Endothelial cell of umbilical vein (primary cell): ENCODE measurements at regions not wholly inside any gene's neighbourhood (a gene's known extent, or its start where the extent isn't known, plus 50 kb on each side); places are given as distances from the start of the nearest gene placed in this dataset.

Source experiments
- BruUV-seq: library from RNA; stranded (reverse); fragments of 400-500 nt; replicated peaks from 2 replicates; lab custom pipeline; 2021; lab: Mats Ljungman, UMichigan
- CTCF ChIA-PET: fragments of 300-600, 350-600 bp; sonication (Branson Sonifier 250); formaldehyde crosslinking; loops from one replicate; lab custom pipeline; 2021; ENCODE audit warnings: antibody characterized with exemption, inconsistent platforms; lab: Charles Lee
- POLR2A ChIA-PET: fragments of 300-600, 350-600 bp; sonication (Branson Sonifier 250); formaldehyde crosslinking; loops from one replicate; lab custom pipeline; 2021; ENCODE audit warnings: antibody characterized with exemption, inconsistent platforms; lab: Charles Lee
- DNase-seq: peaks from one replicate; pipeline ENCODE4 v3.0.0-alpha.2; 2011; ENCODE audit warnings: low read depth, low spot score
- FAIRE-seq: peaks from 2 replicates; lab custom pipeline; 2011; peaks lifted over from hg19 to GRCh38; lab: Jason Lieb, UNC
- H2AFZ ChIP-seq: 2 replicates; pipeline ENCODE4 v1.6.0; 2012; ENCODE audit warnings: low read depth, low read length, control low read depth, inconsistent platforms
- H3K27ac ChIP-seq: 2 replicates; pipeline ENCODE4 v1.5.1; 2011; ENCODE audit warnings: low read depth, mild to moderate bottlenecking, control low read depth, low read length, moderate library complexity; ENCODE audit not compliant: insufficient read depth
- H3K27me3 ChIP-seq, 2 experiments: 2 replicates each; pipeline versions ENCODE4 v1.6.0 to v1.6.1; 2011; ENCODE audit warnings: low read length in 2 of 2, mixed read lengths in 1 of 2; ENCODE audit not compliant: control insufficient read depth in 2 of 2, insufficient read depth in 2 of 2
- H3K36me3 ChIP-seq, 2 experiments: 2 replicates in 1 of 2; 3 replicates in 1 of 2; pipeline ENCODE4 v1.5.1; 2011; ENCODE audit warnings: low read length in 2 of 2, mild to moderate bottlenecking in 1 of 2, moderate library complexity in 1 of 2; ENCODE audit not compliant: control insufficient read depth in 2 of 2, insufficient read depth in 2 of 2; ENCODE audit errors: extremely low read depth in 1 of 2
- H3K4me1 ChIP-seq: 3 replicates; pipeline ENCODE4 v1.5.1; 2011; ENCODE audit warnings: mild to moderate bottlenecking, low read length; ENCODE audit not compliant: control insufficient read depth, insufficient read depth; ENCODE audit errors: extremely low read depth
- H3K4me2 ChIP-seq: 2 replicates; pipeline ENCODE4 v1.6.1; 2011; ENCODE audit warnings: low read length, control low read depth, mixed read lengths; ENCODE audit not compliant: insufficient read depth
- H3K4me3 ChIP-seq, 3 experiments: fragments of 200-600 bp in 1 of 3; sonication (generic), shearing (Covaris generic) in 1 of 3; replicated peaks in 1 of 3; 2 replicates each; pipeline ENCODE4 v1.5.1; 2011 to 2016; ENCODE audit warnings: control low read depth in 3 of 3, low read length in 3 of 3, mild to moderate bottlenecking in 2 of 3, inconsistent platforms in 1 of 3, low read depth in 1 of 3, moderate library complexity in 1 of 3; ENCODE audit not compliant: insufficient read depth in 1 of 3
- H3K79me2 ChIP-seq: 2 replicates; pipeline ENCODE4 v1.6.0; 2012; ENCODE audit warnings: low read length, inconsistent platforms; ENCODE audit not compliant: control insufficient read depth, insufficient read depth
- H3K9ac ChIP-seq: replicated peaks from 2 replicates; pipeline ENCODE3; 2011; ENCODE audit warnings: low read length, control low read depth; ENCODE audit not compliant: insufficient read depth; ENCODE audit errors: extremely low read depth
- H3K9me1 ChIP-seq: replicated peaks from 3 replicates; pipeline ENCODE4 v1.6.0; 2011; ENCODE audit warnings: mild to moderate bottlenecking, low read length; ENCODE audit not compliant: control insufficient read depth, insufficient read depth; ENCODE audit errors: extremely low read depth
- H3K9me3 ChIP-seq: replicated peaks from 2 replicates; pipeline ENCODE4 v1.5.1; 2012; ENCODE audit warnings: low read length, inconsistent platforms; ENCODE audit not compliant: control insufficient read depth, insufficient read depth
- H4K20me1 ChIP-seq: replicated peaks from 2 replicates; pipeline ENCODE3; 2011; ENCODE audit warnings: mild to moderate bottlenecking, low read length; ENCODE audit not compliant: control insufficient read depth, insufficient read depth; ENCODE audit errors: extremely low read depth
- EZH2 ChIP-seq: IDR thresholded peaks from 2 replicates; pipeline ENCODE4 v1.6.1; 2012; ENCODE audit warnings: borderline replicate concordance, low read depth, mild to moderate bottlenecking, moderate library complexity, low read length, inconsistent platforms; ENCODE audit not compliant: severe bottlenecking
- FOS ChIP-seq: IDR thresholded peaks from 2 replicates; pipeline ENCODE4 v1.6.1; 2011; ENCODE audit warnings: mild to moderate bottlenecking, low read length, moderate library complexity, borderline replicate concordance; ENCODE audit not compliant: insufficient read depth
- GATA2 ChIP-seq: IDR thresholded peaks from 2 replicates; pipeline ENCODE4 v1.7.0; 2011; ENCODE audit warnings: low read depth, mild to moderate bottlenecking, moderate library complexity, mixed read lengths, low read length; ENCODE audit not compliant: insufficient read length, insufficient read depth
- JUN ChIP-seq: IDR thresholded peaks from 2 replicates; pipeline ENCODE4 v1.6.1; 2011; ENCODE audit warnings: borderline replicate concordance, low read depth; ENCODE audit not compliant: insufficient read length, insufficient read depth
- MYC ChIP-seq: IDR thresholded peaks from one replicate; pipeline ENCODE4 v1.6.1; 2011; ENCODE audit warnings: mild to moderate bottlenecking, low read depth, low read length
- POLR2A ChIP-seq: IDR thresholded peaks from 2 replicates; pipeline ENCODE4 v1.6.1; 2012; ENCODE audit warnings: low read depth, mild to moderate bottlenecking, control low read depth, low read length
- POLR2AphosphoS5 ChIP-seq: IDR thresholded peaks from 2 replicates; pipeline ENCODE4 v1.6.1; 2012; ENCODE audit warnings: low read depth, mild to moderate bottlenecking, control low read depth, low read length, moderate library complexity; ENCODE audit not compliant: insufficient read depth
- dilution Hi-C: fragments of 300-500 bp; cut with MboI; formaldehyde crosslinking; loops from one replicate; pipeline ENCODE4 v1.15.0; 2019; ENCODE audit warnings: low sequenced_read_pairs; ENCODE audit not compliant: extremely low pct_ligation_motif_present
- intact Hi-C: fragments of 100-400 bp; cut with micrococcal nuclease; formaldehyde crosslinking; loops from one replicate; pipeline ENCODE4 v1.10.0; 2022
- TF ChIP-seq, protein P1 (sequence below), 2 donors: IDR thresholded peaks; 1 replicate in 1 of 2; 2 replicates in 1 of 2; pipeline ENCODE4 v1.5.1; 2011; ENCODE audit warnings: low read length in 2 of 2, mild to moderate bottlenecking in 2 of 2, moderate library complexity in 2 of 2, control low read depth in 1 of 2, inconsistent platforms in 1 of 2, low read depth in 1 of 2; ENCODE audit not compliant: insufficient read depth in 1 of 2; ENCODE audit errors: extremely low read depth in 1 of 2
- TF ChIP-seq, protein P2 (sequence below): IDR thresholded peaks from 2 replicates; pipeline ENCODE4 v1.6.1; 2011; ENCODE audit not compliant: insufficient read depth, insufficient read length

DNA sequence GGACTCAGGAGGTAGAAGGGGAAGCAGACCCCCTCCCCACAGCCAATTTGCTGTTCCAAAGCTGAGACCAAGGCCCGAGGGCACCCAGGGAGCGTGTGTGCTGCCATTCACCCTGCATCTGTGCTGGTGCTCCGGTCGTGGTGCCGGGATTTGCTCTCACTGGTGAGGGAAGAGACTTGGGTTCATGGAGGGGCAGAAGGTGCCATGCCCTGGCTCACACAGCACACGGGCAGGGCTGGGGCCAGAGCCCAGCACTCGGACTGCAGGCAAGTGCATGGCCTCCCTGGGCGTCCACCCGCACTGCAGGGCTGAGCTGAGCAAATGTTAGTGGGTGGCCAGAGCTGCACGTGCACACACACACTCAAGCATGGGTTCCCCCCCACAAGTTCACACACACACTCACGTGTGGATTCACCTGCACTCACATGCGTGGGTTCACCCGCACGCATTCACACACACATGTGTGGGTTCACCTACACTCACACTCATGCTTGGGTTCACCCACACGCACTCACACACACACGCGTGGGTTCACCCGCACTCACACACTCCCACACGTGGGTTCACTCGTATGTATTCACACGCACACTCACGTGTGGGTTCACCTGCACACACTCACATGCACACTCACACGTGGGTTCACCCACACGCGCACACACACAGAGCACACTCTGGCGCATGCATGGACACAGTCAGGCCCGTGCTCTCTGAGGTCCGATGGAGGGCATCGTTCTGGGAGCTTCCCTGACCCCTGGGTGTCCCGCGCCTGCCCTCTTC, 57.0 kb upstream of the CBFA2T3 start:
- DNase-seq: no peak
- Histone ChIP-seq H3K4me1 (no peaks in the 10 kb centered on the region), H3K4me3 (no peak overlapping the region), H3K27me3 (peaks cover 0 to 3% of the 10 kb centered on the region in 2 experiments), H2AFZ (no peak overlapping the region), H3K9ac (no peak overlapping the region), H3K9me1 (no peaks in the 10 kb centered on the region), H3K79me2 (no peaks in the 10 kb centered on the region), H4K20me1 (no peaks in the 10 kb centered on the region), H3K9me3 (no peaks in the 10 kb centered on the region), H3K27ac (no peak overlapping the region), H3K4me2 (no peak overlapping the region), H3K36me3 (no peaks in the 10 kb centered on the region)
- dilution Hi-C loops: no loop called here
- intact Hi-C loops: no loop called here
- no peak for FAIRE-seq
- TF ChIP-seq MYC (no peak), POLR2AphosphoS5 (no peak), EZH2 (no peak), GATA2 (no peak), POLR2A (no peak), FOS (no peak), JUN (no peak)
- TF ChIP-seq, protein P1, sequence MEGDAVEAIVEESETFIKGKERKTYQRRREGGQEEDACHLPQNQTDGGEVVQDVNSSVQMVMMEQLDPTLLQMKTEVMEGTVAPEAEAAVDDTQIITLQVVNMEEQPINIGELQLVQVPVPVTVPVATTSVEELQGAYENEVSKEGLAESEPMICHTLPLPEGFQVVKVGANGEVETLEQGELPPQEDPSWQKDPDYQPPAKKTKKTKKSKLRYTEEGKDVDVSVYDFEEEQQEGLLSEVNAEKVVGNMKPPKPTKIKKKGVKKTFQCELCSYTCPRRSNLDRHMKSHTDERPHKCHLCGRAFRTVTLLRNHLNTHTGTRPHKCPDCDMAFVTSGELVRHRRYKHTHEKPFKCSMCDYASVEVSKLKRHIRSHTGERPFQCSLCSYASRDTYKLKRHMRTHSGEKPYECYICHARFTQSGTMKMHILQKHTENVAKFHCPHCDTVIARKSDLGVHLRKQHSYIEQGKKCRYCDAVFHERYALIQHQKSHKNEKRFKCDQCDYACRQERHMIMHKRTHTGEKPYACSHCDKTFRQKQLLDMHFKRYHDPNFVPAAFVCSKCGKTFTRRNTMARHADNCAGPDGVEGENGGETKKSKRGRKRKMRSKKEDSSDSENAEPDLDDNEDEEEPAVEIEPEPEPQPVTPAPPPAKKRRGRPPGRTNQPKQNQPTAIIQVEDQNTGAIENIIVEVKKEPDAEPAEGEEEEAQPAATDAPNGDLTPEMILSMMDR (IDR thresholded peaks at IDR 0.05; ENCODE audit: extremely low read depth in 1 of 2, insufficient read depth in 1 of 2, low read depth in 1 of 2, low read length in 2 of 2): no peak
- TF ChIP-seq, protein P2, sequence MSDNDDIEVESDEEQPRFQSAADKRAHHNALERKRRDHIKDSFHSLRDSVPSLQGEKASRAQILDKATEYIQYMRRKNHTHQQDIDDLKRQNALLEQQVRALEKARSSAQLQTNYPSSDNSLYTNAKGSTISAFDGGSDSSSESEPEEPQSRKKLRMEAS: no peak
- CTCF ChIA-PET: no interaction called here
- POLR2A ChIA-PET: no interaction called here
- BruUV-seq: no TSS peak
